Astrocyte of the spinal cord (primary cell): ENCODE measurements at regions not wholly inside any gene's neighbourhood (a gene's known extent, or its start where the extent isn't known, plus 50 kb on each side); places are given as distances from the start of the nearest gene placed in this dataset.

ENCODE experiments used
- DNase-seq: peaks from one replicate; pipeline ENCODE4 v3.0.0; 2011; ENCODE audit warnings: low read depth, low spot score
- H3K4me3 ChIP-seq: 2 replicates; pipeline ENCODE4 v1.5.1; 2011; ENCODE audit warnings: low read depth, mild to moderate bottlenecking, low read length, moderate library complexity
- CTCF ChIP-seq: IDR thresholded peaks from 2 replicates; pipeline ENCODE4 v1.5.1; 2012; ENCODE audit warnings: low read depth, mild to moderate bottlenecking, low read length, inconsistent platforms
- in situ Hi-C: cut with HindIII; loops from 2 replicates; pipeline ENCODE4 v1.10.0; 2017; ENCODE audit warnings: low sequenced_read_pairs

- TF ChIP-seq CTCF, result no peak
- DNase-seq, result no peak
- in situ Hi-C loops, result no loop called here
- no peak overlapping the region for H3K4me3 ChIP-seq
Measured at GRCh38 chr5:88606173-88606572, 276.8 kb downstream of the MEF2C start.

GRCh38 chr5:88602584-88602983 is 280.4 kb downstream of the MEF2C start:
- peak; percentile 24 for TF ChIP-seq CTCF
- no peak overlapping the region for H3K4me3 ChIP-seq
- no peak for DNase-seq
- in situ Hi-C loops, result no loop called here

GRCh38 chr5:88594441-88594840 is 288.5 kb downstream of the MEF2C start:
- in situ Hi-C loops, result no loop called here
- no peak for TF ChIP-seq CTCF
- DNase-seq, result no peak
- H3K4me3 ChIP-seq, result no peak overlapping the region

GRCh38 chr5:88588609-88589008 is 294.4 kb downstream of the MEF2C start:
- H3K4me3 ChIP-seq, result no peak overlapping the region
- DNase-seq, result no peak
- in situ Hi-C loops, result no loop called here
- no peak for TF ChIP-seq CTCF

GRCh38 chr5:88583471-88583870 is 299.5 kb downstream of the MEF2C start:
- in situ Hi-C loops, result no loop called here
- DNase-seq, result no peak
- H3K4me3 ChIP-seq, result no peak overlapping the region
- TF ChIP-seq CTCF, result no peak

- TF ChIP-seq CTCF, result no peak
- in situ Hi-C loops, result no loop called here
- no peak for DNase-seq
- H3K4me3 ChIP-seq, result no peak overlapping the region
Measured at GRCh38 chr5:88558366-88558765, 289.7 kb upstream of the TMEM161B start.

- no peak for DNase-seq
- TF ChIP-seq CTCF, result no peak
- in situ Hi-C loops, result no loop called here
- H3K4me3 ChIP-seq, result no peak overlapping the region
Measured at GRCh38 chr5:88557881-88558280, 289.2 kb upstream of the TMEM161B start.
